Frontal cortex (tissue), 3 donors: ENCODE measurements at regions not wholly inside any gene's neighbourhood (a gene's known extent, or its start where the extent isn't known, plus 50 kb on each side); places are given as distances from the start of the nearest gene placed in this dataset.

Source experiments
- DNase-seq, 2 donors: peaks; one replicate each; pipeline ENCODE4 v3.0.0; 2012; ENCODE audit warnings: low spot score in 2 of 2
- FAIRE-seq: peaks from 2 replicates; lab custom pipeline; 2012; peaks lifted over from hg19 to GRCh38; lab: Jason Lieb, UNC
- donor health status: control.
- donor health status: control.
- donor health status: control.

DNA sequence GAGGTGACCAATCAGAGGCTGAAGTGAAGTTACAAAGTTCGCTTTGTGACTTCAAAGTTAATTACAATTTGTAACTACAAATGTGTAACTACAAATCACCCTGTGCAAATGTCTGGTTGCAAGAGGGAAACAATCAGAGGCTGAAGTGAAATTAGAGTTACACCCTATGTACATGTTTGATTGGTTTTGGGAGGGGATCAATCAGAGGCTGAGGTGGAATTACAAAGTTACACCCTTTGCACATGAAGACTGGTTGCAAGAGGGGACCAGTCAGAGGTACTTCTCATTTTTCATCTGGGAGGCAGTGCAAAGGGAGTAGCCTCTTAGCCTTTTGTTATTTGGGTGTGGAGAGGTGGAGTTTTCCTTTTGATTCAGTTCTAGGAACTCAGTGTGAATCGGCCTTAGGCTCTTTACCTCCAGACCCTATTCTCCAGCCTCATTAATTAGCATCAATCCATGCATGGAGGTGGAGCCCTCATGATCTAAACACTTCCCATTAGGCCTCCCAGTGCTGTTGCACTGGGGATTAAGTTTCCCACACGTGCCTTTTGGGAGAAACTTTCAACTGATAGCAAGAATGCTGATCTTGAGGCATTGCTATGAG lies 291.3 kb upstream of the MTNR1B start:
- DNase-seq (no peak), FAIRE-seq (no peak)

DNA sequence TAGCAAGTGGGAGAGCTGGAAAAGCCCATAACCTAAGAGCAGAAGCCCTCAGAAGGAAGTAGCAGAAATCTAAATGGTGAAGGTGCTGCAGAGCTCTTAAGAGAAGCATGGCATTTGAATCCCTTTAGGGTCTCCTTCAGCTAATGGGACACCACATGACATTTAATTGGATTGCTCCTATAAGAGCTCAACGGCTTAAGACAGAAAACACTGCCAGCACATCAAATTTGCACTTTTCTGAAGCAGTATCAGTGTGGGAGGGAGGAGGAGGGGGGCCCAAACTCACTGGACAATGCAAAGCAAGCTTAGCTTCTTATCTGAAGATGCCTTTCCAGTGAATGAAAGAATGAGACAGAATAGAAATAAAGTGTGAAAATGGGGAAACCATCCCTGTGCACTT lies 287.9 kb upstream of the MTNR1B start:
- DNase-seq, result no peak

DNA sequence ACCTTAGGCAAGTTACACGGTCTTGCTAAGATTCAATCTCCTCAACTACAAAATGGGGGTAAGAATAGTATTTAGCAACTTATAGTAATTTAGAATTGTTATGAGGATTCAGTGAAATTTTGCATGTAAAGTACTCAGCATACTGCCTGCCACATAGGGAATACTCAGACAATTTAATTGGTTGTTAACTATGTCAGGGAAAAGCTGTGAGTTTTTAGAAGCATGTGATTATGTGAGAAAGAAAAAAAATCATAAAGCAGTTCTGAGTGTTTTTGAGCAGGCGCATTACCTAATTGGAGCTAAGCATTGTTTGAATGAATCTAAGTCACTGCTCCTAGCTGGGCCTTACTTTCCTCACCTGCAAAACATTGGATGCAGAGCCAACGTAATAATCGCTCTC lies 287.3 kb upstream of the MTNR1B start:
- no peak for FAIRE-seq

More for the DNA sequence above, 287.9 kb upstream of the MTNR1B start:
- FAIRE-seq, result no peak

DNA sequence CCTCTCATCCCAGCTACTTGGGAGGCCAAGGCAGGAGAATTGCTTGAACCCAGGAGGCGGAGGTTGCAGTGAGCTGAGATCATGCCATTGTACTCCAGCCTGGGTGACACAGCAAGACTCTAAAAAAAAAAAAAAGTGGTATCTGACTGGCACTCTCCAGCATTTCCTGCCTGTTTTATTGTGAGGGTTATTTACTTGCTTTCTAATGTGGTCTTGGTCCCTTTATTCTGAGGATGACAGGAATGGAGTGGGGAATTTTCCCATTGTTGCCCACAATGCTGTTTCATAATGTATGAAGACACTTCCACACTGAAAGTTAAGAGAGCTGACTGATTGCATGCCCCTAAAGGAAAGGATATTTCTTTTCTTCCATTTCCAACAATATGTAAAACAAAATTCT lies 286.5 kb upstream of the MTNR1B start:
- FAIRE-seq, result no peak
- no peak for DNase-seq

More for the DNA sequence above, 287.3 kb upstream of the MTNR1B start:
- no peak for DNase-seq

DNA sequence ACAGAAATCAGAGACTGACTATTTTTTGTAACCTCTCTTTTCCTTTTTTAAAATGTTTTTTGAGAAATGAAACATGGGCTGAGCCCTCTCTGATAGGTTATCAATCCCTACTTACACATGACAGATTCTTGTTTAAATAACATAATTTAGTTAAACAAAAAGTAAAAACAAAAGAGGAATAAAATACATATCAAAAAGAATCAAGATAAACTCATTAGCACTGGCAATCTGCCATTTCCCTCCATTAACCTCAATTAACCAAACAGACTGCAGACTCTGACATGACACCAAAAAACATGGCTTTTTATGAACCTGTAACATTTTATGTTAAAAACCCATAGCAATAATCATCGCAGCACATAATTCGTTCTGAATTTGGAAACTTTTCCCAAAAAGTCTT lies 284.4 kb upstream of the MTNR1B start:
- DNase-seq (no peak), FAIRE-seq (no peak)

DNA sequence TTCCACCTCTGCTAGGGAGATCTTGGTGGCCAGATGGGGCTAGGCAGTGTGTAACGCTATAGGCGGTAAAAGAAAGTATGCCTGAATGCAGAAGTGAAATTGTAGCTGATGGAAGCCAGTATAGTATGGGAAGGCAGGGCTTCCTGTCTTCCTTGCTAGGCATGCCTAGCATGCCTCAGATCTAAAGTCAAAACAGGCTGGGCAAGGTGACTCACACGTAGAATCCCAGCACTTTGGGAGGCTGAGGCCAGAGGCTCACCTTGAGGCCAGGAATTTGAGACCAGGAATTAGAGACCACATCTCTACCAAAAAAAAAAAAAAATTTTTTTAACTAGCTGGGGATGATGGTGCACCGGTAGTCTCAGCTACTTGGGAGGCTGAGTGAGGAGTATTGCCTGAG lies 281.7 kb upstream of the MTNR1B start:
- FAIRE-seq, result no peak

DNA sequence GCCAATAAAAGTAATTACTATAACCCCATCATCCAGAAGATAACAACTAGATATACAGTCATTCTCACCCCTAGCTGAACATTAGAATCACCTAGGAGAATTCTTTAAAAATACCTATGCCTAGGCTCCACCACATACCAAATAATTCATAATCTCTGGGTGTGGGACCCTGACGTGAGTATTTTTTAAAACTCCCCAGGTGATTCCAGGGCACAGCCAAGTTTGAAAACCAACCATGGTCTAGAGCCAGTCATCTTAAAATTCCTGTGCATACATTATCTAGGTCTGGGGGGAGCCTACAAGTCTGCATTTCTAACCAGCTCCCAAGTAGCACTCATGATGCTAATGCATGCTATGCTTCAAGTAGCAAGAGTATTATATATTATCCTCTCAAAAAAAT lies 281.0 kb upstream of the MTNR1B start:
- DNase-seq (no peak), FAIRE-seq (no peak)

More for the DNA sequence above, 281.7 kb upstream of the MTNR1B start:
- no peak for DNase-seq

DNA sequence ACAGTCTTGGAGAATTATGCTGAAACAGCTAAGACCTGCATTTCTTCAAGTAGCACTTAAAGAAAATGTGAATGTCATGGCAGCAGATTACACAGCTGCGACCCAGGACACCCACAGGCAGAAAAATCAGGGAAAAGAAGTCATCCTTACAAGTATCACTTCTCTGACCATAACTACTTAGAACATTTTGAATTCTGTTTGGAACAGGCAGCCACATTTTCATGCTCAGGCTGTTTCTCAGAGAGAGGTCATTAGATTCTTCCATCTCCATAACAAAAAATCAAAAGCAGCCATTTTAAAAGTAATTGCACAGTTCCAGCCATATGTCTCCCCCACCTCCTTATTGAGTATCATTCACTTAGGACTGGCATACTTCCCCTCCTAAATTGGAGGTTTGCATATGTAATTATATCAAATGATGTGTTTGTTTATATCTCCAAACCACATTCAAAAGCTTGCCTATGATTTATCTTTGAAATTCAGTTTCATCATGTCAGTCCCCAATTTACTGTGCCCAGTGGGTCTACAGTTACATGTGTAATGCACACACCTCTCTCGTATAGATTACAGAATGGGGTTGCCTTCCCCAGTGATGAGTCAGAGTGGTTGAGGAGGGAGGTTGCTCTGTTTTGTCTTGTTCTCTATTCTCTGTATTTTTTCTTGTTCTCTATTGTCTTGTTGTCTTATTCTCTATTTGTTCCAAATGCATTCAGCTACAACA lies 276.5 kb upstream of the MTNR1B start:
- DNase-seq (no peak), FAIRE-seq (no peak)

DNA sequence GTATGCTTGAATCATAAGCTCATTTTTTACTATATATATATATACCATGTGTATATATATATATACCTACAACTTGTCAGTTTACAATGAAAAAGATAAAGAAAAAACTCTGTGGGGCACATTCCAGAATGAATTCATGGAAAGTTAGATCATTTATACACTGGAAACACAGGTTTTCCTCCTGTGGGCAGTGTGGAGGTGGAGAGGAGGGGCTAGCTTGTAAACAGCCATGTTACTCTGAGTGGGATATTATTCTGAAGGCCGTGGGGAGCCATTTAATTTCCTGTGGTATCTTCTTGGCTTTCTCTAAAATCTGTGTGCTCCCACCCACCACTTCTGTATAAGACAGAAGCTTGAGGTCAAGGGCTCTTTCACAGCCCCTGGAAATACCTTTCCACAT lies 273.4 kb upstream of the MTNR1B start:
- DNase-seq (no peak), FAIRE-seq (no peak)

DNA sequence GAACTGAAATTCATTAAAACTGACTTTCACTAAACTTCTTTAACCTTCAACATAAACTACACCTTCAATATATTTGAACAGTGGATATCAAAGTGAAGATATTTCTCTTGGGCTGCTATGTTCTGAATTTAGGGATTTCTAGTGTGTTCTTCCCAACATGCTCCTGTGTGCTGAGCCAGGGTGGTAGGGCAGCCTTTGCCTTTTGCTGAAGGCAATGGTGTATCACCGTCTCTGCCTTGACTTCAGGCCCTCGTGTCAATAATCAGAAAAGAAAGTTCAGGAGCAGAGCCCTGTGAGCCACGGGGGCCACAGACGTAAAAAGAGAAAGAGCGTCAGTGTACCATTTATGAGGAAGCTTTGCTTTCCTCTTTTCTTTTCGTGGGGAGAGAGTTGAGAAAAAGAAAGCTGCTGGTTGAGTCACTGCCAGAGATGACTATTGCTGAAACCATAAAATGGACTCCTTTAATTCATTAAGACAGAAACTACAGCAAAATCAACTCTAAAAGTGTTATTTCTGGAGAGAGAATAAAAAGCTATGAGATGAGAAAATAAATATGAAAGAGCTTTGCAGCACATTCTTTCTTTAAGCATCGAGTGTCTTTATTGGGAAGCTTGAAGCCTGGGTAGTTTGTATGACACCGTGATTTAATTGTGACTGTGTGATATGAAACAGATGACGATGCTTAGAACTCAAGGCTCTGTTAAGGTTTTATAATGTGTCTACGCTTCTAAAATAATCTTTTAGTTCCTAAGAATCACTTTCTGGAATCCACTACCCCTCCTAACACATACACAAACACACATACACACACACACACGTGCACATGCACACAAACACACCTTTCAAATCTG lies 271.8 kb upstream of the MTNR1B start:
- FAIRE-seq, result no peak
- DNase-seq, result no peak

DNA sequence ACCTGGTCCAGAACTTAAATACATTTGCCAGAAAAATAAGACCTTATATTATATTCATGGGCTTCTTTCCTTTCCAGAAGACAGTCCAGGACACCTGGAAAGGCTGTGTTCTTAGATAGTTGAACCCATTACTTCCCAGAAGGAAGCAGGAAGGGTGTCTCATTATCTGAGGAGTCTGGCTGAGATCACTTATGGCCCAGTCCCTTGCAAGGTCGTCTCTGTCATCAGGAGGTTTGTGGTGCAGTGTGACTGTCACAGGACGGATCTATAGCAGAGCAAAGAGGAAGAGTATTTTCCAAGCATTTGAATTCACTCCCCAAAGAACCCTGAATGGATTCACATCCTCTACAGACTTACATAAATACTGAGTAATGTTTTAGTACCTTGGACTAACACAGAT lies 270.7 kb upstream of the MTNR1B start:
- no peak for DNase-seq
- FAIRE-seq, result no peak

DNA sequence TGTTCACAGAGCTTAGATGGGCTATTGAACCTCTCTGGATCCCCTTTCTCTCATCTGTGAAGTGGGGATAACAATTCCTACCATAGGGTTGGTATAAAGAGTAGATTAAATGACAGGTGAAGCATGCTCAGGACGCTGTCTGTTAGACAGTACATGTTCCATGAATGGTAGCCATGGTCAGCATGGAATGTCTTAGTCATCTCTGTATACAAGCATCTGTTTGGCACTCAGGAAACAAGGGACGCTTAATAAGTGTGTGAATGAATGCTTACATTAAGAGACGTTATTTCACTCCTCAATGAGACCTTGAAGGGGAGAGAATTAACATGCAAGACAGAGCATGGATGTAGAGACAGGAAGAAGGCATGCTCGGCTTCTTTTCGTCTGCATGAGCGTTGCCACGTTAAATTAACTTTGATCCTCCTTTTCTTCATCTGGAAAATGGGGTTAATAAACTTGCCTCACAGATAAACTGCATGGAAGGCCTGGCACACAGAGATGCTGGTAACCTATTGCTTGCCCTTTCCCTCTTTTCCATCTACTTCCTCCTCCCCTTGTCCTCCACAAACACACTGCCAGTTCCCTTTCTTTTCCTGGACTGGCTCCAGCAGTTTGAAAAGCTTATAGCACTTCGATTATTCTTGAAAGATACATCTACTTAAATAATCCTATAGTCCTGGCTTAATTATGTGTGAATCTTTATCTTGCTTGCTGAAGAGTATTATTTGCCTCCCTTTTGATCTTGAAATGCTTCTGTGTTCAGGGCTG lies 267.2 kb upstream of the MTNR1B start:
- no peak for FAIRE-seq
- no peak for DNase-seq

DNA sequence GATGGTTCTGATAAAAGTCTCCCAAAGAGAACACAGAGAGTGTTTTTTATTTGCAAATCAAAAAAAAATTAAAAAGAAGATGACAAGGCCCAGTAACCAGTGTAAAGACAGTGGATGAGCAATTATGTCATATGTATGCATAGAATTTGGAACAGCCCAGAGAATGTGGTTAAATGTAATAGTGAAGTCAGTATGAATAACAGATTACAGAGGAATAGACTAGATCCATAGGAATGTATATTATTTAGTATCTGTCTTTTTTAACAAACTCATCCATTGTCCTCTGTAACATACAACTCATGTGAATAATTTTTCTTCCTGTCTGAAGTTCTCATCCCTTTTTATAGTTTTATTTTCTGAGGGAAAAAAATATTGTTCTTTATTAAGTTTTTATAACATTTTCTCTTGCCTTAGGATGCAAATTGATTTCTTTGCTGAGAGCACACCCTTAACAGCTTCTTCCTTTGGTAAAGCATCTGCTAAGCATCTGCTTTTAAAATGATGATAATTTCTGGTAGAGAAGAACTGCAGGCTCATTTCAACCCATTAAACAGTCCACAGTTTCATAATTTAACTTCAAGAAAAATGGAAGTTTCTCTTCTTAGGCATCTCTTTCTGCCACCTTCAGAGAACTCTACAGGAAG lies 266.5 kb upstream of the MTNR1B start:
- FAIRE-seq, result no peak
- DNase-seq, result no peak

DNA sequence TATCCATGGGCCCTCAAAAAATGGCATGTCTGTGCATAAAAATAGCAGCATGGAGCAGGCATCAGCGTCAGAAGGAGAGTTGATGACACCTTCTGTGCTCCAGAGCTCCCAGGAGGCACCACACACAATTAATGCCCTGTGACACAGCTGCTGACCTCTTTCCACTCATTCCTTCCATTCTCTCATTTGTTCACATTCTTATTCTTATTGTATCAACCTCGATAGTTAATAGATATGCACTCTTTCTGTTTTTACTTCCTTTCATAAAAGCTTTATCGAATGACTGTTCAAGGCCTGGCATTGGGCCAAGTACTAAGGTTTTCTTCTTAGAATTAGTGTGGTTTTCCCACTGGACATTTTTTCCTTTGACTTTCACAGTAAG lies 266.0 kb upstream of the MTNR1B start:
- FAIRE-seq (no peak), DNase-seq (no peak)

DNA sequence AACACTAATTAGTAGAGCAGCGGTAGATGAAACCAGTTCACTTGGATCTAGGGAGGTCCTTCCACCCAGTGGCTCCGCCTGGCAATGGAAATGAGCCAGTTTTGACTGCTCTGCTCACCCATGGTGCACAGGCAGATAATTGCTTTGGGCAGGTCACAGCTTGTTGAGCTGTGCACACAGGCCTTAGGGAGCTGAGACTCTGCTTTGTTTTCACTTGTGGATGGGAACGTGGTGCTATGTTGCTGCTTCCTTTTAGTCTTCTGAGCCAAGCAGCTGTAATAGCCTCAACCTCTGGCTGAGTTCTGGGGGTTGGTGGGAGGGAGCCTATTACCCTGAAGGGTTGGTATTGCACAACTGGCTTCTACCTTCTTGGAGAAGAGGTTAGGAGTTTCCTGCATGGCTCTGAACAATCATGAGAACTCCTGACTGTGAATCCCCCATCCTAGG lies 262.3 kb upstream of the MTNR1B start:
- no peak for FAIRE-seq
- no peak for DNase-seq

DNA sequence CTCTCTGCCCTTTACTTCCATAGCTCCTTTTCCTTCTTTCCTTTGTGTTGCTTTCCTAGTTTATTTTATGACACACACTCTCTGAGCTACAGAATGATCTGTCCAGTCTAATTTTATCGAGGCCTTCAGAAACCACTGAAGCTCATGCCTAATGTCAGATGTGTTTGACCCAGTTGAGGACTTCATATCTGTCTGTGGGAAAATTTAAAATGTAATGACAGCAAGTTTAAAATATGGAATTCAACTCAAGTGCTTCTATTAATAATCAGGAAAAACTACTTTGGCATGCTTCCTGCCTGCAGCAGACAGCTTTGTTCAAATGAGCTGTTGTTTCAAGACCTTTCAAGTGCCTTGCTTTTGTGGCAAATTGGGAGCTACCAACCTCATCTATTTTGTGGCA lies 261.8 kb upstream of the MTNR1B start:
- FAIRE-seq (no peak), DNase-seq (no peak)

DNA sequence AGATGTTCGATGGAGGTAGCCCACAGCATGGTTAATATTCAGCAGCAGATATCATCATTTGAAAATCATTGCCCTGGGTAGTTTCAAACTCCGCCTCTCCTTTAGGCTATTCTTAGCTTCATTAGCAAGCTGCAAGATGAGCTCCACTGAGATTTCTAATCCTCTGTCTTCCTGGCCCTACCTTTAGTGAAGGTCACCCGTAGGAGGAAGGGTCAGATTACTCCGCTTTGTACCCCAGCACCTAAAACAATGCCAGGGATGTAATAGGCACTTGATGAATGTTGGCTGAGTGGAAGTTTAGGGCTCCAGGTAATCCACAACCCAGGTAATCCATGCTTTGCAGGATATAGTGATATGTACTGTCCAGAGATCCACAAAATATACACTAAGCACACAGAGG lies 260.1 kb upstream of the MTNR1B start:
- FAIRE-seq, result no peak
- no peak for DNase-seq

DNA sequence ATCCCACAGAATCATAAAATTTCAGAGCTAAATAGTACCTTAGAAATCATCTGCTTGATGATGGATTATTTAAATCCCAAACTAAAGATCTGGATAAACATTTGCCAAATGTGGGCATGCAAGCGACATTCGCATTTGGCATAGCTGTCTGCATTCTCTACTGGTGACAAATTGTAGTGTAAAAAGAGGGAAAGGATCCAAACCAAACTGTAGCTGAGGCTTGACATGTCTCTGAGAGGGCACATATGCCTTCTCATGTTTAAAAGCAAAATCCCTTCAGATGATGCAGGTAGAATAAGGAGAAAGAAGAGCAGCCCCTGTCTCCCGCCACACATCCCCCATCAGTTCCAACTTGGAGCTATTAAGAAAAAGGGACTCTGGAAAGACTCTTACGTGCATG lies 257.5 kb upstream of the MTNR1B start:
- FAIRE-seq (no peak), DNase-seq (no peak)

DNA sequence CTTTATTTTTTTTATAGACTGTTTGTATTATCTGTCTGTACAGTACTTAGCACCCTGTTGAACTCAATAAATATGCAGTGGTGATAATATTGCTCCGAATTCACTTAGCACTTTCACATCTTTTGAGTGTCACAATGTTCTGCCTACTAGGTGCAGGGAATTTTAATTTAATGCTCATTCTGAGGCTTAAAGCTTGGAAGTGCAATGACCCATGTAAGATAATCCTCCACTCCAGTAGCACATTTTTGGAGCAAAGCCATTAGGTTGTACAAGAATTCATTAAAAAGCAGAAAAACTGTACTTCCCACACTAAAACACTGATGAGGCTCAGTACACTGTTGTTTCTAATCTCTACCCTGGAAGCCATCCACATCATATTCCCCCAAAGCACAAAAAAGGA lies 255.3 kb upstream of the MTNR1B start:
- no peak for DNase-seq
- FAIRE-seq, result no peak

DNA sequence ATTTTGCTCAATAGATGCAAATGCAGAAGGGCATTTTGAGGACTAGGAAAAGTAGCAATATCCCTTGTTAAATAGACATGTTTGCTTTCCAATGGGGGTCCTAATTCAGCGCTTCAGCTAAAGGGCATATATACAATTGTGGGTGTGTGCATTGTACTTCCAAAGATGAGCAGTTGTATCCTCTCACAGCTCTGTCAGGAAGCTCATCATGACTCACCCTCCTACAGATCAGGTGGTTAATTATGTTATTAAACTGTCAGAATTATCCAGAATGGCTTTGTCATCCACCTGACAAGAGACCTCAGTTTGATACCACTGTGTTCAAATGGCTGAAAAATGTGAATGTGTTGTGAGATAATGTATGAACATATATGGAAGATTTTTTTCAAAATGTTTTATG lies 252.2 kb upstream of the MTNR1B start:
- DNase-seq (no peak), FAIRE-seq (no peak)
